ENCODE measurements at regions not wholly inside any gene's neighbourhood (a gene's known extent, or its start where the extent isn't known, plus 50 kb on each side); places are given as distances from the start of the nearest gene placed in this dataset.

- Mint-ChIP-seq H3K27me3 (ENCODE audit: low read depth) (no peaks in the 10 kb centered on the region), H3K4me1 (ENCODE audit: low read depth) (no peaks in the 10 kb centered on the region), H3K4me3 (ENCODE audit: unreplicated experiment) (no peak overlapping the region), H3K9me3 (ENCODE audit: low read depth) (peaks cover 5% of the 10 kb centered on the region), H3K36me3 (ENCODE audit: low read depth) (no peaks in the 10 kb centered on the region), H3K27ac (ENCODE audit: unreplicated experiment) (no peak overlapping the region)
- no peak for TF ChIP-seq CTCF (IDR thresholded peaks at IDR 0.05)
- no peak for DNase-seq (ENCODE audit: low spot score)
These were observed 446.5 kb downstream of the TLE1 start for GRCh38 chr9:81242866-81243265.

GRCh38 chr9:81239388-81239787 lies 450.0 kb downstream of the TLE1 start:
- DNase-seq (ENCODE audit: low spot score): no peak
- Mint-ChIP-seq H3K36me3 (ENCODE audit: low read depth) (no peaks in the 10 kb centered on the region), H3K9me3 (ENCODE audit: low read depth) (no peaks in the 10 kb centered on the region), H3K4me1 (ENCODE audit: low read depth) (no peaks in the 10 kb centered on the region), H3K27me3 (ENCODE audit: low read depth) (no peaks in the 10 kb centered on the region), H3K27ac (ENCODE audit: unreplicated experiment) (no peak overlapping the region), H3K4me3 (ENCODE audit: unreplicated experiment) (no peak overlapping the region)
- no peak for TF ChIP-seq CTCF (IDR thresholded peaks at IDR 0.05)

GRCh38 chr9:81237565-81238231 lies 451.6 kb downstream of the TLE1 start:
- TF ChIP-seq CTCF (IDR thresholded peaks at IDR 0.05): no peak
- Mint-ChIP-seq H3K9me3 (ENCODE audit: low read depth) (peaks cover 4% of the 10 kb centered on the region), H3K4me3 (ENCODE audit: unreplicated experiment) (no peak overlapping the region), H3K27ac (ENCODE audit: unreplicated experiment) (no peak overlapping the region), H3K36me3 (ENCODE audit: low read depth) (no peaks in the 10 kb centered on the region), H3K4me1 (ENCODE audit: low read depth) (no peaks in the 10 kb centered on the region), H3K27me3 (ENCODE audit: low read depth) (no peaks in the 10 kb centered on the region)
- no peak for DNase-seq (ENCODE audit: low spot score)

GRCh38 chr9:81234924-81235610 lies 454.3 kb downstream of the TLE1 start:
- Mint-ChIP-seq H3K4me3 (ENCODE audit: unreplicated experiment) (no peak overlapping the region), H3K4me1 (ENCODE audit: low read depth) (no peaks in the 10 kb centered on the region), H3K9me3 (ENCODE audit: low read depth) (peaks cover 4% of the 10 kb centered on the region), H3K27ac (ENCODE audit: unreplicated experiment) (no peak overlapping the region), H3K27me3 (ENCODE audit: low read depth) (no peaks in the 10 kb centered on the region), H3K36me3 (ENCODE audit: low read depth) (no peaks in the 10 kb centered on the region)
- TF ChIP-seq CTCF (IDR thresholded peaks at IDR 0.05): no peak
- DNase-seq (ENCODE audit: low spot score): no peak

- Mint-ChIP-seq H3K4me3 (ENCODE audit: unreplicated experiment) (no peak overlapping the region), H3K36me3 (ENCODE audit: low read depth) (no peaks in the 10 kb centered on the region), H3K9me3 (ENCODE audit: low read depth) (peaks cover 7% of the 10 kb centered on the region), H3K27ac (ENCODE audit: unreplicated experiment) (no peak overlapping the region), H3K4me1 (ENCODE audit: low read depth) (no peaks in the 10 kb centered on the region), H3K27me3 (ENCODE audit: low read depth) (no peaks in the 10 kb centered on the region)
- DNase-seq (ENCODE audit: low spot score): no peak
- TF ChIP-seq CTCF (IDR thresholded peaks at IDR 0.05): no peak
These were observed 458.3 kb downstream of the TLE1 start for GRCh38 chr9:81231011-81231410.

All from chondrocyte (in vitro differentiated cells).